IMR-90 (cell line): ENCODE measurements at regions not wholly inside any gene's neighbourhood (a gene's known extent, or its start where the extent isn't known, plus 50 kb on each side); places are given as distances from the start of the nearest gene placed in this dataset.

Experiments
- ATAC-seq: fragments of 200-7000 bp; cut with Tn5 transposase; 2 replicates; pipeline ENCODE4 v1.9.1; 2020; ENCODE audit warnings: low read depth, mild to moderate bottlenecking, moderate library complexity
- BruUV-seq: library from RNA; stranded (reverse); fragments of 400-500 nt; replicated peaks from 2 replicates; lab custom pipeline; 2021; lab: Mats Ljungman, UMichigan
- CTCF ChIA-PET: fragments of 300-600 bp; formaldehyde crosslinking; extraction: SDS; loops from one replicate; lab custom pipeline; 2021; ENCODE audit warnings: antibody characterized with exemption; lab: Yijun Ruan, JAX
- POLR2A ChIA-PET: fragments of 300-600 bp; sonication (Branson Sonifier 250); formaldehyde crosslinking; loops from one replicate; lab custom pipeline; 2022; ENCODE audit warnings: antibody characterized with exemption; ENCODE audit not compliant: unreplicated experiment; lab: Charles Lee
- DNase-seq: peaks from one replicate; pipeline ENCODE4 v3.0.0; 2013
- H2AFZ ChIP-seq: replicated peaks from 2 replicates; pipeline ENCODE3; 2013; ENCODE audit warnings: low read length, mild to moderate bottlenecking; ENCODE audit not compliant: poor library complexity
- H2AK5ac ChIP-seq: 2 replicates; pipeline ENCODE4 v1.6.1; 2013; ENCODE audit warnings: low read depth, low read length, inconsistent platforms
- H2AK9ac ChIP-seq: replicated peaks from 2 replicates; pipeline ENCODE3; 2013; ENCODE audit warnings: mild to moderate bottlenecking, low read depth, low read length, moderate library complexity; ENCODE audit not compliant: poor library complexity
- H2BK120ac ChIP-seq: 2 replicates; pipeline ENCODE4 v1.6.1; 2013; ENCODE audit warnings: low read depth, low read length, inconsistent platforms
- H2BK15ac ChIP-seq: 3 replicates; pipeline ENCODE4 v1.6.1; 2013; ENCODE audit warnings: low read depth, low read length, inconsistent platforms
- H2BK20ac ChIP-seq: 2 replicates; pipeline ENCODE4 v1.6.1; 2013; ENCODE audit warnings: low read depth, mild to moderate bottlenecking, inconsistent platforms, low read length, moderate library complexity
- H2BK5ac ChIP-seq: 2 replicates; pipeline ENCODE4 v1.6.1; 2013; ENCODE audit warnings: mild to moderate bottlenecking, low read depth, low read length, inconsistent platforms; ENCODE audit not compliant: poor library complexity, severe bottlenecking
- H3K14ac ChIP-seq: replicated peaks from 2 replicates; pipeline ENCODE4 v1.6.1; 2013; ENCODE audit warnings: low read depth, low read length, inconsistent platforms
- H3K18ac ChIP-seq: 2 replicates; pipeline ENCODE4 v1.6.1; 2013; ENCODE audit warnings: low read depth, low read length, control low read depth
- H3K23ac ChIP-seq: 2 replicates; pipeline ENCODE4 v1.6.1; 2013; ENCODE audit warnings: low read depth, low read length, inconsistent platforms
- H3K27ac ChIP-seq: 2 replicates; pipeline ENCODE4 v1.5.1; 2013; ENCODE audit warnings: mild to moderate bottlenecking, control low read depth, low read length; ENCODE audit not compliant: insufficient read depth
- H3K27me3 ChIP-seq: 2 replicates; pipeline ENCODE4 v1.6.1; 2013; ENCODE audit warnings: low read length; ENCODE audit not compliant: control insufficient read depth, insufficient read depth
- H3K36me3 ChIP-seq: 2 replicates; pipeline ENCODE4 v1.6.1; 2013; ENCODE audit warnings: low read length, mixed read lengths; ENCODE audit not compliant: control insufficient read depth, insufficient read depth
- H3K4ac ChIP-seq: 2 replicates; pipeline ENCODE4 v1.6.1; 2013; ENCODE audit warnings: low read depth, low read length, inconsistent platforms
- H3K4me1 ChIP-seq: 2 replicates; pipeline ENCODE4 v1.6.1; 2013; ENCODE audit warnings: low read length, mixed read lengths; ENCODE audit not compliant: control insufficient read depth, insufficient read depth
- H3K4me2 ChIP-seq: 2 replicates; pipeline ENCODE4 v1.6.1; 2013; ENCODE audit warnings: low read depth, mild to moderate bottlenecking, control low read depth, low read length, moderate library complexity
- H3K4me3 ChIP-seq: 2 replicates; pipeline ENCODE4 v1.5.1; 2013; ENCODE audit warnings: low read depth, mild to moderate bottlenecking, control low read depth, low read length, moderate library complexity; ENCODE audit not compliant: insufficient read depth
- H3K56ac ChIP-seq: 2 replicates; pipeline ENCODE4 v1.6.1; 2013; ENCODE audit warnings: low read length, inconsistent platforms; ENCODE audit not compliant: insufficient read depth; ENCODE audit errors: extremely low read depth
- H3K79me1 ChIP-seq, 2 experiments: 2 replicates each; pipeline ENCODE4 v1.6.1; 2013; ENCODE audit warnings: low read length in 2 of 2, inconsistent platforms in 1 of 2, low read depth in 1 of 2
- H3K9ac ChIP-seq: 2 replicates; pipeline ENCODE4 v1.6.1; 2013; ENCODE audit warnings: low read depth, low read length, control low read depth
- H3K9me1 ChIP-seq: 2 replicates; pipeline ENCODE4 v1.6.1; 2013; ENCODE audit warnings: low read length, inconsistent platforms; ENCODE audit not compliant: insufficient read depth
- H3K9me3 ChIP-seq: 2 replicates; pipeline ENCODE4 v1.6.1; 2013; ENCODE audit warnings: low read length; ENCODE audit not compliant: control insufficient read depth, insufficient read depth
- H4K20me1 ChIP-seq: 2 replicates; pipeline ENCODE4 v1.6.1; 2013; ENCODE audit warnings: low read length, inconsistent platforms; ENCODE audit not compliant: insufficient read depth
- H4K5ac ChIP-seq: 2 replicates; pipeline ENCODE4 v1.6.1; 2013; ENCODE audit warnings: mild to moderate bottlenecking, low read depth, low read length, control low read depth
- H4K8ac ChIP-seq, 2 experiments: 2 replicates each; pipeline ENCODE4 v1.6.1; 2013; ENCODE audit warnings: low read depth in 2 of 2, low read length in 2 of 2, control low read depth in 1 of 2, inconsistent platforms in 1 of 2
- H4K91ac ChIP-seq: 2 replicates; pipeline ENCODE4 v1.6.1; 2013; ENCODE audit warnings: low read depth, low read length, inconsistent platforms; ENCODE audit not compliant: insufficient read depth
- BHLHE40 ChIP-seq: fragments of 150-350 bp; IDR thresholded peaks from 2 replicates; pipeline ENCODE4 v1.6.1; 2016; ENCODE audit warnings: mild to moderate bottlenecking, low read depth, low read length
- CEBPB ChIP-seq: IDR thresholded peaks from 2 replicates; pipeline ENCODE4 v1.6.1; 2012; ENCODE audit warnings: low read depth, low read length, improper control_type of control experiment
- CHD1 ChIP-seq: IDR thresholded peaks from 2 replicates; pipeline ENCODE4 v1.6.1; 2012; ENCODE audit warnings: low read depth, low read length, improper control_type of control experiment
- CTCF ChIP-seq: conservative IDR thresholded peaks from 2 replicates; pipeline ENCODE4 v1.5.1; 2012; ENCODE audit warnings: mild to moderate bottlenecking, low read depth, low read length, improper control_type of control experiment
- ELK1 ChIP-seq: fragments of 150-350 bp; IDR thresholded peaks from 2 replicates; pipeline ENCODE4 v1.6.1; 2016; ENCODE audit warnings: low read depth, mild to moderate bottlenecking, low read length, moderate library complexity, borderline replicate concordance
- FOS ChIP-seq: fragments of 150-350 bp; IDR thresholded peaks from 2 replicates; pipeline ENCODE4 v1.6.1; 2016; ENCODE audit warnings: low read depth, low read length
- MAFK ChIP-seq: IDR thresholded peaks from 2 replicates; pipeline ENCODE4 v1.6.1; 2012; ENCODE audit warnings: low read depth, low read length, improper control_type of control experiment
- MAZ ChIP-seq: IDR thresholded peaks from 2 replicates; pipeline ENCODE4 v1.6.1; 2012; ENCODE audit warnings: low read depth, mild to moderate bottlenecking, low read length, improper control_type of control experiment, moderate library complexity, borderline replicate concordance
- MXI1 ChIP-seq: IDR thresholded peaks from 2 replicates; pipeline ENCODE4 v1.6.1; 2012; ENCODE audit warnings: low read depth, mild to moderate bottlenecking, low read length, moderate library complexity, borderline replicate concordance
- NFE2L2 ChIP-seq: fragments of 150-350 bp; IDR thresholded peaks from 2 replicates; pipeline ENCODE4 v1.6.1; 2016; ENCODE audit warnings: low read depth, mild to moderate bottlenecking, low read length
- POLR2A ChIP-seq: IDR thresholded peaks from 2 replicates; pipeline ENCODE4 v1.6.1; 2012; ENCODE audit warnings: mild to moderate bottlenecking, low read depth, low read length
- RAD21 ChIP-seq: IDR thresholded peaks from 2 replicates; pipeline ENCODE4 v1.6.1; 2012; ENCODE audit warnings: low read length, improper control_type of control experiment
- RCOR1 ChIP-seq: IDR thresholded peaks from 2 replicates; pipeline ENCODE4 v1.6.1; 2012; ENCODE audit warnings: mild to moderate bottlenecking, low read length, improper control_type of control experiment; ENCODE audit not compliant: insufficient replicate concordance
- RFX5 ChIP-seq: IDR thresholded peaks from 2 replicates; pipeline ENCODE4 v1.8.0; 2012; ENCODE audit warnings: low read depth, mild to moderate bottlenecking, low read length, moderate library complexity
- SMC3 ChIP-seq: fragments of 150-350 bp; IDR thresholded peaks from 2 replicates; pipeline ENCODE4 v1.6.1; 2016; ENCODE audit warnings: low read depth, mild to moderate bottlenecking, antibody characterized with exemption, low read length, moderate library complexity
- USF2 ChIP-seq: fragments of 150-350 bp; IDR thresholded peaks from 2 replicates; pipeline ENCODE4 v1.6.1; 2017; ENCODE audit warnings: mild to moderate bottlenecking, antibody characterized with exemption, low read length, low read depth
- WGBS, 2 experiments: methylation state at CpG; one replicate each; pipeline versions ENCODE4 v1.1.5 to v1.1.7; 2013; ENCODE audit warnings: missing lambda C conversion rate in 2 of 2; ENCODE audit not compliant: insufficient read length in 1 of 2; ENCODE audit errors: extremely low coverage in 2 of 2; 5-methylcytosine and 5-hydroxymethylcytosine counted together
- dilution Hi-C: fragments of 300-500 bp; cut with HindIII; formaldehyde crosslinking; loops from one replicate; pipeline ENCODE4 v1.14.3; 2018; ENCODE audit warnings: low sequenced_read_pairs; ENCODE audit not compliant: unreplicated experiment
- in situ Hi-C: fragments of 300-500 bp; cut with MboI; formaldehyde crosslinking; loops from 3 replicates; pipeline ENCODE4 v1.14.3; 2019; ENCODE audit warnings: low sequenced_read_pairs, inconsistent platforms, mixed read lengths
- intact Hi-C: fragments of 100-400 bp; cut with micrococcal nuclease; formaldehyde crosslinking; loops from 2 replicates; pipeline ENCODE4 v1.10.0; 2022

- peak; percentile 36 for DNase-seq
- ChIA-PET POLR2A (no interaction called here), CTCF (no interaction called here)
- ATAC-seq, result no peak
- Histone ChIP-seq H3K79me1 (peaks cover 8 to 10% of the 10 kb centered on the region in 2 experiments; a peak in 2 of 4 replicates), H4K5ac (no peak overlapping the region), H2BK20ac (no peak overlapping the region), H3K23ac (no peak overlapping the region), H3K56ac (no peak overlapping the region), H2BK5ac (no peak overlapping the region), H2AK9ac (no peak overlapping the region), H3K9ac (no peak overlapping the region), H4K91ac (no peak overlapping the region), H3K27me3 (no peaks in the 10 kb centered on the region), H3K4me3 (no peak overlapping the region), H3K9me1 (no peaks in the 10 kb centered on the region; the same call in 1 of the 2 replicates), H3K14ac (no peak overlapping the region), H2BK15ac (no peak overlapping the region), H3K9me3 (no peaks in the 10 kb centered on the region), H3K4ac (no peak overlapping the region), H3K4me2 (no peak overlapping the region), H4K20me1 (no peaks in the 10 kb centered on the region), H2BK120ac (no peak overlapping the region), H3K18ac (no peak overlapping the region), H3K4me1 (peaks cover 2% of the 10 kb centered on the region; the same call in 1 of the 2 replicates), H2AK5ac (no peak overlapping the region), H3K36me3 (no peaks in the 10 kb centered on the region), H2AFZ (no peak overlapping the region), H4K8ac (no peak overlapping the region), H3K27ac (no peak overlapping the region)
- no TSS peak for BruUV-seq
- no CpG with 5 or more reads among the region's 1 CpG for WGBS, 2 experiments
- intact Hi-C loops, result no loop called here
- no peak for TF ChIP-seq RCOR1
- no peak for TF ChIP-seq NFE2L2
- no peak for TF ChIP-seq MAFK
- no peak for TF ChIP-seq MXI1
- no peak for TF ChIP-seq CEBPB
- TF ChIP-seq POLR2A, result no peak
- no peak for TF ChIP-seq USF2
- TF ChIP-seq ELK1, result no peak
- no peak for TF ChIP-seq FOS
- TF ChIP-seq BHLHE40, result no peak
- TF ChIP-seq CTCF, result no peak
- TF ChIP-seq MAZ, result no peak
- no peak for TF ChIP-seq RFX5
- no peak for TF ChIP-seq SMC3
- no peak for TF ChIP-seq RAD21
- TF ChIP-seq CHD1, result no peak
- dilution Hi-C loops, result no loop called here
- in situ Hi-C loops, result no loop called here
These were observed 65.6 kb upstream of the PHACTR2 start for GRCh38 chr6:143612186-143612585.
